ENCODE measurements at regions not wholly inside any gene's neighbourhood (a gene's known extent, or its start where the extent isn't known, plus 50 kb on each side); places are given as distances from the start of the nearest gene placed in this dataset.

DNA sequence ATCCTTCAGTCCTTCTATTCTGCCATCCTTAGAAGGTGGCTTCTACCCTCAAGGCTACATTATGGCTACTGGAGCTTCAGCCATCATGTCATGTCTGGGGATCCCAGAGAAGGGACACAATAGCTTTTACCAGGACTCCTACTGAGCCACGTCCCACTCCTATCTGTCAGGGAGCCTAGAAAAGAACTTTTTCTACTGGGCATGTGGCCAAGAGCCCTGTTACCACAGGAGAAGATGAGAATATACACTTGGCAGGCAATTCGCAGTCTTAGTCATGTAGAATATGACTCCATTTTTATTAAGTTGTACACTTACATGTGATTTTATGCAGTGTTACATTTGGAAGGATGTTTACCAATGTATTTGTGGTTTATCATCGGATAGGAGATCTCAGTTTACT, 64.6 kb upstream of the KCNMA1 start:
- no peak overlapping the region for H3K27ac ChIP-seq (ENCODE audit: low read depth in 1 of 2, low read length in 2 of 2)
- no peaks in the 10 kb centered on the region for H3K27me3 ChIP-seq (ENCODE audit: control insufficient read depth in 2 of 2, insufficient read depth in 2 of 2, low read length in 2 of 2)
- no peak overlapping the region for H3K9ac ChIP-seq (ENCODE audit: insufficient read depth, low read length, poor library complexity, severe bottlenecking)
- Mint-ChIP-seq H3K4me3 (no peak overlapping the region), H3K9me3 (peaks cover 0 to 5% (median 1%) of the 10 kb centered on the region in 7 donors), H3K36me3 (no peaks in the 10 kb centered on the region), H3K27me3 (ENCODE audit: low read depth in 3 of 3) (peaks cover 4 to 17% (median 6%) of the 10 kb centered on the region in 3 donors), H3K4me1 (peaks cover 22% of the 10 kb centered on the region), H3K27ac (no peak overlapping the region)
- TF ChIP-seq, protein P1, sequence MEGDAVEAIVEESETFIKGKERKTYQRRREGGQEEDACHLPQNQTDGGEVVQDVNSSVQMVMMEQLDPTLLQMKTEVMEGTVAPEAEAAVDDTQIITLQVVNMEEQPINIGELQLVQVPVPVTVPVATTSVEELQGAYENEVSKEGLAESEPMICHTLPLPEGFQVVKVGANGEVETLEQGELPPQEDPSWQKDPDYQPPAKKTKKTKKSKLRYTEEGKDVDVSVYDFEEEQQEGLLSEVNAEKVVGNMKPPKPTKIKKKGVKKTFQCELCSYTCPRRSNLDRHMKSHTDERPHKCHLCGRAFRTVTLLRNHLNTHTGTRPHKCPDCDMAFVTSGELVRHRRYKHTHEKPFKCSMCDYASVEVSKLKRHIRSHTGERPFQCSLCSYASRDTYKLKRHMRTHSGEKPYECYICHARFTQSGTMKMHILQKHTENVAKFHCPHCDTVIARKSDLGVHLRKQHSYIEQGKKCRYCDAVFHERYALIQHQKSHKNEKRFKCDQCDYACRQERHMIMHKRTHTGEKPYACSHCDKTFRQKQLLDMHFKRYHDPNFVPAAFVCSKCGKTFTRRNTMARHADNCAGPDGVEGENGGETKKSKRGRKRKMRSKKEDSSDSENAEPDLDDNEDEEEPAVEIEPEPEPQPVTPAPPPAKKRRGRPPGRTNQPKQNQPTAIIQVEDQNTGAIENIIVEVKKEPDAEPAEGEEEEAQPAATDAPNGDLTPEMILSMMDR (IDR thresholded peaks at IDR 0.05): no peak
- no peak for DNase-seq
- intact Hi-C loops (cut with micrococcal nuclease): no loop called here
- no peak overlapping the region for H3K4me2 ChIP-seq (replicated peaks; ENCODE audit: extremely low read depth, low read length, poor library complexity, severe bottlenecking)
- no CpG with 5 or more reads among the region's 3 CpGs for WGBS (ENCODE audit: insufficient coverage)
- no peaks in the 10 kb centered on the region for H3K36me3 ChIP-seq (replicated peaks in 1 of 2; ENCODE audit: control insufficient read depth in 1 of 2, insufficient read depth in 2 of 2, low read length in 2 of 2)
- peaks cover 15 to 21% of the 10 kb centered on the region in 2 donors for H3K4me1 ChIP-seq (ENCODE audit: control insufficient read depth in 1 of 2, insufficient read depth in 2 of 2, low read length in 2 of 2)
- H3K9me3 ChIP-seq (replicated peaks in 1 of 2; ENCODE audit: control insufficient read depth in 1 of 2, insufficient read depth in 1 of 2, low read length in 2 of 2): no peaks in the 10 kb centered on the region
- no peak overlapping the region for H2AFZ ChIP-seq (ENCODE audit: insufficient read depth, low read depth, low read length, poor library complexity, severe bottlenecking)
- H3K4me3 ChIP-seq (replicated peaks in 1 of 3; ENCODE audit: low read depth in 2 of 3, low read length in 3 of 3): no peak overlapping the region
- no peaks in the 10 kb centered on the region for H4K20me1 ChIP-seq (ENCODE audit: insufficient read depth, low read length)
- no peaks in the 10 kb centered on the region for H3K79me2 ChIP-seq (ENCODE audit: insufficient read depth, low read length)

- Mint-ChIP-seq H3K36me3 (no peaks in the 10 kb centered on the region), H3K27ac (no peak overlapping the region), H3K4me3 (no peak overlapping the region), H3K4me1 (peaks cover 22% of the 10 kb centered on the region), H3K27me3 (ENCODE audit: low read depth in 3 of 3) (peaks cover 4 to 10% (median 4%) of the 10 kb centered on the region in 3 donors), H3K9me3 (peaks cover 0 to 3% (median 0%) of the 10 kb centered on the region in 7 donors)
- Histone ChIP-seq H3K27ac (ENCODE audit: low read depth in 1 of 2, low read length in 2 of 2) (no peak overlapping the region), H3K27me3 (ENCODE audit: control insufficient read depth in 2 of 2, insufficient read depth in 2 of 2, low read length in 2 of 2) (no peaks in the 10 kb centered on the region), H3K79me2 (ENCODE audit: insufficient read depth, low read length) (no peaks in the 10 kb centered on the region), H3K9ac (ENCODE audit: insufficient read depth, low read length, poor library complexity, severe bottlenecking) (no peak overlapping the region), H4K20me1 (ENCODE audit: insufficient read depth, low read length) (no peaks in the 10 kb centered on the region), H2AFZ (ENCODE audit: insufficient read depth, low read depth, low read length, poor library complexity, severe bottlenecking) (no peak overlapping the region), H3K36me3 (replicated peaks in 1 of 2; ENCODE audit: control insufficient read depth in 1 of 2, insufficient read depth in 2 of 2, low read length in 2 of 2) (no peaks in the 10 kb centered on the region), H3K4me2 (replicated peaks; ENCODE audit: extremely low read depth, low read length, poor library complexity, severe bottlenecking) (no peak overlapping the region), H3K9me3 (replicated peaks in 1 of 2; ENCODE audit: control insufficient read depth in 1 of 2, insufficient read depth in 1 of 2, low read length in 2 of 2) (no peaks in the 10 kb centered on the region), H3K4me3 (replicated peaks in 1 of 3; ENCODE audit: low read depth in 2 of 3, low read length in 3 of 3) (no peak overlapping the region), H3K4me1 (ENCODE audit: control insufficient read depth in 1 of 2, insufficient read depth in 2 of 2, low read length in 2 of 2) (peaks cover 15 to 21% of the 10 kb centered on the region in 2 donors)
- no peak for DNase-seq
- no CpG with 5 or more reads among the region's 1 CpG for WGBS (ENCODE audit: insufficient coverage)
- intact Hi-C loops (cut with micrococcal nuclease): no loop called here
- TF ChIP-seq, protein P1 (IDR thresholded peaks at IDR 0.05): no peak
Observed at GRCh38 chr10:77700086-77700485, 62.5 kb upstream of the KCNMA1 start.
